GM12875 (cell line): ENCODE measurements at regions not wholly inside any gene's neighbourhood (a gene's known extent, or its start where the extent isn't known, plus 50 kb on each side); places are given as distances from the start of the nearest gene placed in this dataset.

Experiments
- H3K4me3 ChIP-seq: one replicate; pipeline ENCODE4 v1.5.1; 2011; ENCODE audit warnings: low read depth, low read length, control low read depth
- TF ChIP-seq, protein P1 (sequence below): IDR thresholded peaks from 2 replicates; pipeline ENCODE4 v1.5.1; 2011; ENCODE audit warnings: low read depth, mild to moderate bottlenecking, control low read depth, inconsistent platforms, low read length, moderate library complexity, borderline replicate concordance; ENCODE audit not compliant: insufficient read depth

DNA sequence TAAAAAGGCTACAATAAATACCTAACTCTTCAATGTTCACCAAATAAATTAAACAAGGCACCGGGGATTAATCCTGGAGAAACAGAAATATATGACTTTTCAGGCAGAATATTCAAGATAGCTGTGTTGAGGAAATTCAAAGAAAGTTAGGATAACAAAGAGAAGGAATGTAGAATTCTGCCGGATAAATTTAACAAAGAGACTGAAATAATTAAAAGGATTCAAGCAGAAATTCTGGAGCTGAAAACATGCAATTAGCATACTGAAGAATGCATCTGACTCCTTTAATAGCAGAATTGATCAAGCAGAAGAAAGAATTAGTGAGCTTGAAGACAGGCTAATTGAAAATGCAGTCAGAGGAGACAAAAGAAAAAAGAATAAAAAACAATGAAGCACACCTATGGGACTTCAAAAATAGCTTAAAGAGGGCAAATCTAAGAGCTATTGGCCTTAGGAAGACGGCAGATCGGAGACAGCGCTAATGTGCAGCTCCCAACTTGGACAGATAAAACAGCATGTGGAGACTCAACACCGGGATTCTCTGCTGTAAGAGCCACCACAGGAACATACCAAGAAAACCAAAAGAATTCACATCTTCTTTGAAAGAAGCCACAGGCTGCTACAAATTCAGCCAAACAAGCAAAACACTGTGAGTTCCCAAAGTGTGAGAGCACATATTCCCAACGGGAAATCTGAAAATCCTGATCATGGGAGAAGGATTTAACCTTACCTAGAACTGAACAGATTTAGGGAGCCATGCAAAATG lies 1290.9 kb downstream of the PCDH18 start:
- no peak overlapping the region for H3K4me3 ChIP-seq
- TF ChIP-seq, protein P1, sequence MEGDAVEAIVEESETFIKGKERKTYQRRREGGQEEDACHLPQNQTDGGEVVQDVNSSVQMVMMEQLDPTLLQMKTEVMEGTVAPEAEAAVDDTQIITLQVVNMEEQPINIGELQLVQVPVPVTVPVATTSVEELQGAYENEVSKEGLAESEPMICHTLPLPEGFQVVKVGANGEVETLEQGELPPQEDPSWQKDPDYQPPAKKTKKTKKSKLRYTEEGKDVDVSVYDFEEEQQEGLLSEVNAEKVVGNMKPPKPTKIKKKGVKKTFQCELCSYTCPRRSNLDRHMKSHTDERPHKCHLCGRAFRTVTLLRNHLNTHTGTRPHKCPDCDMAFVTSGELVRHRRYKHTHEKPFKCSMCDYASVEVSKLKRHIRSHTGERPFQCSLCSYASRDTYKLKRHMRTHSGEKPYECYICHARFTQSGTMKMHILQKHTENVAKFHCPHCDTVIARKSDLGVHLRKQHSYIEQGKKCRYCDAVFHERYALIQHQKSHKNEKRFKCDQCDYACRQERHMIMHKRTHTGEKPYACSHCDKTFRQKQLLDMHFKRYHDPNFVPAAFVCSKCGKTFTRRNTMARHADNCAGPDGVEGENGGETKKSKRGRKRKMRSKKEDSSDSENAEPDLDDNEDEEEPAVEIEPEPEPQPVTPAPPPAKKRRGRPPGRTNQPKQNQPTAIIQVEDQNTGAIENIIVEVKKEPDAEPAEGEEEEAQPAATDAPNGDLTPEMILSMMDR, result no peak

DNA sequence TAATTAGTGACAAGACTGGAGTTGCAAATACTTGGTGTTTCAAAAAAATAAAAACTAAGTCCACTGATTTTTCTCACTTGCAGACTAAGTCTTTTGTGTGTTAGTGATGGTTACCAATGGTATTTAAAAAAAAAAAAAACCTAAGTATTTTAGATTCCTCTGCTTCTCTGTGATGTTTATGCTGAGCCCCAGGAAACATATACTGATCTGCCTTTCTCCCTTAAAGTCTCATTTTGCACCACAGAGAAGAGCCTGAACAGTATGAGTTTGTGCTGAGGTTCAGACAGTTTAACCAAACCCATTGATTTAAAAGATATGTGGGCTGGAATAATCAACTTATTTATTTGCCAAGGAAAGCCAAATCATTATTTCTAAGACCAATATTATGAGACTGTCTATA lies 1305.0 kb downstream of the PCDH18 start:
- no peak overlapping the region for H3K4me3 ChIP-seq
- TF ChIP-seq, protein P1, result no peak

DNA sequence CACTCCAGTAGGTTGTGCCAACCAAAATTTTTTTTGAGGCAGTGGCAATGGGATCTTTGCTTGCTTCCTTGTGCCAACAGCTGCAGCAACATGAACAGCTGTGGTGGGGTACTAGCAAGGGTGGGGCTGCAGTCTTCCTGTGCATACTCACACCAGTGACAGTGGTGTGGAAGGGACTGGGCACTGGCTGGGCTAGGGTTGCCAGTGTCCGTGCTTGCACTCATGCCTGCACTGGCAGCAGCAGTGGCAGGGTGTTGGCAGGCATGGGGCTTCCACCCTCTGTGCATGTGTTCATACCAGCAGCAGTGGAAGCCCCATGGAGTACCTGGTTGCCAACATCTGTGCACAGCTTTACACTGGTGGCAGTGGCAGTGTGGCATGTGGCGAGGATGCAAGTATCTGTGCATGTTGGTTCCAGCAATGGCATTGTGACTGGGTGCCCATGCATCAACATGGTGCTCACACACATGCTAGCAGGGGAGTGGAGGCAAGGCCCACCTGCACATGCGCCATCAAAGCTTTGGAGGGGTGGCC lies 1312.6 kb downstream of the PCDH18 start:
- TF ChIP-seq, protein P1, result no peak
- no peak overlapping the region for H3K4me3 ChIP-seq

DNA sequence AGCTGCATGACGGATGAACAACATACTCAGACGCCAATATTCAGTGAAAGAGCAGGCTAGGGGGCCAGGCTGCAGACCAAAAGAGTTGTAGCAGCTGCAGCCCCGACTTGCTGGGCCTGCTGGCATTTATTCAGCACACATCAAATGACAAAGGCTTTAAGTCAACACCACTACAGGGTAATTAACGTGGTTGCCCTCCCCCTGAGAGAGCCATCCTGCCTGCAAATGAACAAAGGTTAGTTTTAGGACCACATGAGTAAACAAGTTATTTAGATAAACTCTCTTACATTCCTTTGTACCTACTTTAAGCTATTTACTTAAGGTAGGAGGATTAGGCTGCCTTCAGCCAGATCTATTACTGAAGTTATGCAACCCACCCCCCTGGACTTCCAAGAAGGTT lies 1329.1 kb downstream of the PCDH18 start:
- H3K4me3 ChIP-seq, result no peak overlapping the region
- TF ChIP-seq, protein P1, result no peak

DNA sequence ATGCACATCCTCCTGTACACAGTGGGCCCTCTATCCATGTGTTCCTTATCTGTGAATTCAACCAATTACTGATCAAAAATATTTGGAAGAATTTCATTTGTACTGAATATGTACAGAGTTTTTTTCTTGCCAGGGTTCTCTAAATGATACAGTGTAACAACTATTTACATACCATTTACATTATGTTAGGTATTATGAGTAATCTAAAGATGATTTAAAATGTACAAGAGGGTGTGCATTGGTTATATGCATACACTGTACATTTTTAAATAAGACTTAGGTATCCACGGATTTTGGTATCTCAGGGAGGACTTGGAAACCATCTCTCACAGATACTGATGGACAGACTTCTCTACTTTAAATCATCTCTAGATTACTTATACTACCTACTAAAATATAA lies 1333.9 kb downstream of the PCDH18 start:
- TF ChIP-seq, protein P1, result no peak
- no peak overlapping the region for H3K4me3 ChIP-seq

DNA sequence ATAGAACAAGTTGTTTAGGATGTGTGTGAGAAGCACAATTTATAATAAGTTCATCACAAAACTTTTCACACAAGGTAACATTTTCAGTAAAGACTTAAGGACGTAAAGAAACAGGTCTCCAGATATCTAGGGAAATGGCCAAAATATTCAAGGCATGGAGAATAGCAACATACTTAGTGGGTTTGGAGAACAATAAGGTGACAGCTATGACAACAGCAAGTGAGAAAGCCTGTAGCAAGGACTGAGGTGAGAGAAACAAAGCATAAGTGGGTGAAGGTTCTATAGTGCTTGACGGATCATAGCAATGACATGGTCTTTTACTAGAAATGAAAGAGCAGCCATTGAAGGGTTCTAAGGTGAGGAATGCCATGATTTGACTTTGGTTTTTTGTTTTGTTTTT lies 1337.3 kb downstream of the PCDH18 start:
- TF ChIP-seq, protein P1, result no peak

DNA sequence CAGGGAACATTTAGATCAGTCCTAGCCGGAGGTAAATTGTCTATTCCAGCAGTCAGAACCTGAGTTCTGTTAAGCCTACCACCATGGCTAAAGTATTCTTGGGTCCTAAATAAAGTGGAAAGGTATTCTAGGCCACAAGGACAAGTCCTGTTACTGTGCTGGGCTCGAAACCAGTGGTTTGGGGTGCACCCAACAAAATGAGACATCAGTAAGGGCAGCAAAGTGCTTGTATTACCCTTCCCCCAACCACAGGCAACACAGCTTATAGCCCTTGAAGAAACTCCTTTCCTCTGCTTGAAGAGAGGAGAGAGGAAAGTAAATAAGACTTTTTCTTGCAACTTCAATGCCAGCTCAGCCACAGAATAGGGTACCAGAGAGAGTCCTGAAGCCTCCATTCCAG lies 1345.6 kb downstream of the PCDH18 start:
- no peak overlapping the region for H3K4me3 ChIP-seq
- TF ChIP-seq, protein P1, result no peak

More for the DNA sequence above, 1337.3 kb downstream of the PCDH18 start:
- H3K4me3 ChIP-seq, result no peak overlapping the region
